Suprapubic skin (tissue), 4 donors: ENCODE measurements at regions not wholly inside any gene's neighbourhood (a gene's known extent, or its start where the extent isn't known, plus 50 kb on each side); places are given as distances from the start of the nearest gene placed in this dataset.
A peak's percentile ranks its signal among the peaks of the same experiment; 100 is the strongest.

Experiments used
- DNase-seq, 2 donors: peaks; one replicate each; pipeline ENCODE4 v3.0.0-alpha.2; 2019; ENCODE audit warnings: low spot score in 2 of 2
- H3K27ac ChIP-seq: fragments of 200-600 bp; sonication (generic); one replicate; pipeline ENCODE4 v1.5.1; 2019
- H3K27me3 ChIP-seq: fragments of 200-600 bp; sonication (generic); one replicate; pipeline ENCODE4 v1.5.1; 2019
- H3K36me3 ChIP-seq: fragments of 200-600 bp; sonication (generic); one replicate; pipeline ENCODE4 v1.5.1; 2019
- H3K4me1 ChIP-seq: fragments of 200-600 bp; sonication (generic); one replicate; pipeline ENCODE4 v1.5.1; 2019
- H3K4me3 ChIP-seq: fragments of 200-600 bp; sonication (generic); one replicate; pipeline ENCODE4 v1.5.1; 2019; ENCODE audit warnings: mild to moderate bottlenecking
- H3K9me3 ChIP-seq: fragments of 200-600 bp; sonication (generic); one replicate; pipeline ENCODE4 v1.5.1; 2019
- CTCF ChIP-seq, 2 donors: fragments of 200-600 bp in 1 of 2; fragments of 450-650 bp in 1 of 2; sonication (generic) in 1 of 2; IDR thresholded peaks; one replicate each; pipeline ENCODE4 v1.5.1; 2016 to 2019; ENCODE audit warnings: antibody characterized with exemption in 2 of 2, mild to moderate bottlenecking in 1 of 2, moderate library complexity in 1 of 2
- EP300 ChIP-seq: sonication (generic); formaldehyde crosslinking; IDR thresholded peaks from one replicate; pipeline ENCODE4 v1.6.1; 2017; ENCODE audit warnings: antibody characterized with exemption
- POLR2A ChIP-seq, 2 donors: fragments of 450-650 bp; IDR thresholded peaks; one replicate each; pipeline ENCODE4 v1.6.1; 2017; ENCODE audit warnings: antibody characterized with exemption in 2 of 2, mild to moderate bottlenecking in 2 of 2, moderate library complexity in 2 of 2
- POLR2AphosphoS5 ChIP-seq, 3 donors: sonication (generic); formaldehyde crosslinking; IDR thresholded peaks; one replicate each; pipeline ENCODE4 v1.6.1; 2017; ENCODE audit warnings: antibody characterized with exemption in 3 of 3
- WGBS: methylation state at CpG from one replicate; pipeline ENCODE4 v1.1.5; 2018; 5-methylcytosine and 5-hydroxymethylcytosine counted together

DNA sequence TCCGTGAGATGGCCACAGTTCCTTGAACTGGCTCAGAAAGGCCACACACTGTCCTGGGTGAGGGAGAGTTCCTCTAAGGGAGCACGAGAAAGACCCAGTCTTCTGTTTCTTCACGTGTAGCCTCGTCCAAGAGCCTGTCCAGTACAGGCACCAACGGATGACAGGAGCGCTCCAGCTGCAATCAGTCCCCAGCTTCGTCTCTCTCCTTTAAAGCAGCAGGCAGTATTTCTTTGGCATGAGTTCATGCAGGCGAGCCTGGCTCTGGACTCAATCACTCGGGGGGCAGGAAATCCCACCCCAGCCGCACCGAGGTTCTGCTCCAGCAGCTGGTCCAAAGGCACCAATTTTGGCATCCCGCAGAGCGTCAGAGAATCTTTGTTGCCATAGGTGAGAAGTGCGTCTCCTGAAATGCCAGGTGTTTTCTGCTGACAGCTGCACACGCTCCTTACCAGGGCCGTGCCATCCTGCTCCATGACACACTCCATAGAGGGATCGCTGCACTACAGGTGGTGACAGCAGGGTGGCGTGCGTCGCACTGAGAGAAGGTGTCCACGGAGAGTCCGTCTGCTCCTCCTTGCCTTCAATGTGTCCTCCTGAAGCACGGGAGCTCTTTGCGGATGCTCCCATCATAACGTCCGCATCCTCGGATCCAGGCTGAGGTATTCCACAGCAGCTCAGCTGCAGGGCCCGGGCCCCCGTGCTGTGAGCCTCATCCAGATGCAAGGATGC, 59.6 kb upstream of the AFDN start:
- no peaks in the 10 kb centered on the region for H3K9me3 ChIP-seq
- TF ChIP-seq POLR2A (IDR thresholded peaks at IDR 0.05) (no peak), CTCF (IDR thresholded peaks at IDR 0.05) (no peak), POLR2AphosphoS5 (IDR thresholded peaks at IDR 0.05) (no peak), EP300 (no peak)
- no peaks in the 10 kb centered on the region for H3K4me1 ChIP-seq
- H3K27ac ChIP-seq, result no peak overlapping the region
- WGBS, result 84% methylated on average over 27 of the region's 29 CpGs
- no peaks in the 10 kb centered on the region for H3K36me3 ChIP-seq
- no peak overlapping the region for H3K4me3 ChIP-seq
- peaks cover 35% of the 10 kb centered on the region for H3K27me3 ChIP-seq
- peak in 1 of 2 donors; percentile 71 for DNase-seq

DNA sequence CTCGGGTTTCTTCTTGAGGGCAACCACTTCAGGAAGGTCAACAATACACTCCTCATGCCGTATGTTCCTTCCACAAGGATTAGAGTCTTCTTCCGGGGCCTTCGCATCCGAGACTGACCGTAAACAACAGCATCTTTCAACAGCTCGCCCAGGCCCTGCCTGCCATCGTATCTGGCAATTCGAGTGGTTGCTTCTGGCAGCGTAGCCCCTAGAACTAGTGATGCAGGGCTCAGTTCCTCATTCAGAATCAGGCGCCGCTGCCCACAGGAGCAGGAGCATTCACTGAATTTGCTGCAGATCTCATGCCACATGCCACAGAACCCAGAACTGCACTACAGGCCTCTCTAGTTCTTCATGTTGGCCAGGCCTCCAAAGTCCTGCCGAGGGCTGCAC, 59.0 kb upstream of the AFDN start:
- H3K9me3 ChIP-seq, result no peaks in the 10 kb centered on the region
- peak in 1 of 2 donors; percentile 44 for DNase-seq
- H3K27ac ChIP-seq, result no peak overlapping the region
- H3K4me1 ChIP-seq, result no peaks in the 10 kb centered on the region
- WGBS, result 93% methylated on average over 13 of the region's 13 CpGs
- no peak overlapping the region for H3K4me3 ChIP-seq
- no peaks in the 10 kb centered on the region for H3K36me3 ChIP-seq
- H3K27me3 ChIP-seq, result peaks cover 35% of the 10 kb centered on the region
- TF ChIP-seq CTCF (IDR thresholded peaks at IDR 0.05) (no peak), POLR2AphosphoS5 (IDR thresholded peaks at IDR 0.05) (no peak), POLR2A (IDR thresholded peaks at IDR 0.05) (no peak), EP300 (no peak)

GRCh38 chr6:167768471-167769215, 58.1 kb upstream of the AFDN start:
- H3K9me3 ChIP-seq, result no peaks in the 10 kb centered on the region
- no peaks in the 10 kb centered on the region for H3K4me1 ChIP-seq
- no peak for DNase-seq
- H3K4me3 ChIP-seq, result no peak overlapping the region
- H3K27me3 ChIP-seq, result peaks cover 39% of the 10 kb centered on the region
- TF ChIP-seq EP300, result no peak
- TF ChIP-seq POLR2A (IDR thresholded peaks at IDR 0.05), result no peak
- TF ChIP-seq POLR2AphosphoS5 (IDR thresholded peaks at IDR 0.05), result no peak
- no peak for TF ChIP-seq CTCF (IDR thresholded peaks at IDR 0.05)
- H3K27ac ChIP-seq, result no peak overlapping the region
- WGBS, result 92% methylated on average over 17 of the region's 18 CpGs
- H3K36me3 ChIP-seq, result no peaks in the 10 kb centered on the region

- H3K9me3 ChIP-seq, result no peaks in the 10 kb centered on the region
- H3K27ac ChIP-seq, result no peak overlapping the region
- TF ChIP-seq EP300, result no peak
- TF ChIP-seq POLR2A (IDR thresholded peaks at IDR 0.05), result no peak
- no peak for TF ChIP-seq CTCF (IDR thresholded peaks at IDR 0.05)
- no peak for TF ChIP-seq POLR2AphosphoS5 (IDR thresholded peaks at IDR 0.05)
- H3K36me3 ChIP-seq, result no peaks in the 10 kb centered on the region
- no peaks in the 10 kb centered on the region for H3K4me1 ChIP-seq
- peaks cover 43% of the 10 kb centered on the region for H3K27me3 ChIP-seq
- whole genome bisulfite sequencing, result 88% methylated on average over 13 of the region's 13 CpGs
- DNase-seq, result peak in 1 of 2 donors; percentile 77
- H3K4me3 ChIP-seq, result no peak overlapping the region
These were observed 57.1 kb upstream of the AFDN start for GRCh38 chr6:167769408-167770190.
